IMR-90 (cell line): ENCODE measurements at regions not wholly inside any gene's neighbourhood (a gene's known extent, or its start where the extent isn't known, plus 50 kb on each side); places are given as distances from the start of the nearest gene placed in this dataset.

ENCODE experiments used
- ATAC-seq: fragments of 200-7000 bp; cut with Tn5 transposase; 2 replicates; pipeline ENCODE4 v1.9.1; 2020; ENCODE audit warnings: low read depth, mild to moderate bottlenecking, moderate library complexity
- BruUV-seq: library from RNA; stranded (reverse); fragments of 400-500 nt; replicated peaks from 2 replicates; lab custom pipeline; 2021; lab: Mats Ljungman, UMichigan
- CTCF ChIA-PET: fragments of 300-600 bp; formaldehyde crosslinking; extraction: SDS; loops from one replicate; lab custom pipeline; 2021; ENCODE audit warnings: antibody characterized with exemption; lab: Yijun Ruan, JAX
- POLR2A ChIA-PET: fragments of 300-600 bp; sonication (Branson Sonifier 250); formaldehyde crosslinking; loops from one replicate; lab custom pipeline; 2022; ENCODE audit warnings: antibody characterized with exemption; ENCODE audit not compliant: unreplicated experiment; lab: Charles Lee
- DNase-seq: peaks from one replicate; pipeline ENCODE4 v3.0.0; 2013
- H2AFZ ChIP-seq: replicated peaks from 2 replicates; pipeline ENCODE3; 2013; ENCODE audit warnings: low read length, mild to moderate bottlenecking; ENCODE audit not compliant: poor library complexity
- H2AK5ac ChIP-seq: 2 replicates; pipeline ENCODE4 v1.6.1; 2013; ENCODE audit warnings: low read depth, low read length, inconsistent platforms
- H2AK9ac ChIP-seq: replicated peaks from 2 replicates; pipeline ENCODE3; 2013; ENCODE audit warnings: mild to moderate bottlenecking, low read depth, low read length, moderate library complexity; ENCODE audit not compliant: poor library complexity
- H2BK120ac ChIP-seq: 2 replicates; pipeline ENCODE4 v1.6.1; 2013; ENCODE audit warnings: low read depth, low read length, inconsistent platforms
- H2BK15ac ChIP-seq: 3 replicates; pipeline ENCODE4 v1.6.1; 2013; ENCODE audit warnings: low read depth, low read length, inconsistent platforms
- H2BK20ac ChIP-seq: 2 replicates; pipeline ENCODE4 v1.6.1; 2013; ENCODE audit warnings: low read depth, mild to moderate bottlenecking, inconsistent platforms, low read length, moderate library complexity
- H2BK5ac ChIP-seq: 2 replicates; pipeline ENCODE4 v1.6.1; 2013; ENCODE audit warnings: mild to moderate bottlenecking, low read depth, low read length, inconsistent platforms; ENCODE audit not compliant: poor library complexity, severe bottlenecking
- H3K14ac ChIP-seq: replicated peaks from 2 replicates; pipeline ENCODE4 v1.6.1; 2013; ENCODE audit warnings: low read depth, low read length, inconsistent platforms
- H3K18ac ChIP-seq: 2 replicates; pipeline ENCODE4 v1.6.1; 2013; ENCODE audit warnings: low read depth, low read length, control low read depth
- H3K23ac ChIP-seq: 2 replicates; pipeline ENCODE4 v1.6.1; 2013; ENCODE audit warnings: low read depth, low read length, inconsistent platforms
- H3K27ac ChIP-seq: 2 replicates; pipeline ENCODE4 v1.5.1; 2013; ENCODE audit warnings: mild to moderate bottlenecking, control low read depth, low read length; ENCODE audit not compliant: insufficient read depth
- H3K27me3 ChIP-seq: 2 replicates; pipeline ENCODE4 v1.6.1; 2013; ENCODE audit warnings: low read length; ENCODE audit not compliant: control insufficient read depth, insufficient read depth
- H3K36me3 ChIP-seq: 2 replicates; pipeline ENCODE4 v1.6.1; 2013; ENCODE audit warnings: low read length, mixed read lengths; ENCODE audit not compliant: control insufficient read depth, insufficient read depth
- H3K4ac ChIP-seq: 2 replicates; pipeline ENCODE4 v1.6.1; 2013; ENCODE audit warnings: low read depth, low read length, inconsistent platforms
- H3K4me1 ChIP-seq: 2 replicates; pipeline ENCODE4 v1.6.1; 2013; ENCODE audit warnings: low read length, mixed read lengths; ENCODE audit not compliant: control insufficient read depth, insufficient read depth
- H3K4me2 ChIP-seq: 2 replicates; pipeline ENCODE4 v1.6.1; 2013; ENCODE audit warnings: low read depth, mild to moderate bottlenecking, control low read depth, low read length, moderate library complexity
- H3K4me3 ChIP-seq: 2 replicates; pipeline ENCODE4 v1.5.1; 2013; ENCODE audit warnings: low read depth, mild to moderate bottlenecking, control low read depth, low read length, moderate library complexity; ENCODE audit not compliant: insufficient read depth
- H3K56ac ChIP-seq: 2 replicates; pipeline ENCODE4 v1.6.1; 2013; ENCODE audit warnings: low read length, inconsistent platforms; ENCODE audit not compliant: insufficient read depth; ENCODE audit errors: extremely low read depth
- H3K79me1 ChIP-seq, 2 experiments: 2 replicates each; pipeline ENCODE4 v1.6.1; 2013; ENCODE audit warnings: low read length in 2 of 2, inconsistent platforms in 1 of 2, low read depth in 1 of 2
- H3K9ac ChIP-seq: 2 replicates; pipeline ENCODE4 v1.6.1; 2013; ENCODE audit warnings: low read depth, low read length, control low read depth
- H3K9me1 ChIP-seq: 2 replicates; pipeline ENCODE4 v1.6.1; 2013; ENCODE audit warnings: low read length, inconsistent platforms; ENCODE audit not compliant: insufficient read depth
- H3K9me3 ChIP-seq: 2 replicates; pipeline ENCODE4 v1.6.1; 2013; ENCODE audit warnings: low read length; ENCODE audit not compliant: control insufficient read depth, insufficient read depth
- H4K20me1 ChIP-seq: 2 replicates; pipeline ENCODE4 v1.6.1; 2013; ENCODE audit warnings: low read length, inconsistent platforms; ENCODE audit not compliant: insufficient read depth
- H4K5ac ChIP-seq: 2 replicates; pipeline ENCODE4 v1.6.1; 2013; ENCODE audit warnings: mild to moderate bottlenecking, low read depth, low read length, control low read depth
- H4K8ac ChIP-seq, 2 experiments: 2 replicates each; pipeline ENCODE4 v1.6.1; 2013; ENCODE audit warnings: low read depth in 2 of 2, low read length in 2 of 2, control low read depth in 1 of 2, inconsistent platforms in 1 of 2
- H4K91ac ChIP-seq: 2 replicates; pipeline ENCODE4 v1.6.1; 2013; ENCODE audit warnings: low read depth, low read length, inconsistent platforms; ENCODE audit not compliant: insufficient read depth
- BHLHE40 ChIP-seq: fragments of 150-350 bp; IDR thresholded peaks from 2 replicates; pipeline ENCODE4 v1.6.1; 2016; ENCODE audit warnings: mild to moderate bottlenecking, low read depth, low read length
- CEBPB ChIP-seq: IDR thresholded peaks from 2 replicates; pipeline ENCODE4 v1.6.1; 2012; ENCODE audit warnings: low read depth, low read length, improper control_type of control experiment
- CHD1 ChIP-seq: IDR thresholded peaks from 2 replicates; pipeline ENCODE4 v1.6.1; 2012; ENCODE audit warnings: low read depth, low read length, improper control_type of control experiment
- CTCF ChIP-seq: conservative IDR thresholded peaks from 2 replicates; pipeline ENCODE4 v1.5.1; 2012; ENCODE audit warnings: mild to moderate bottlenecking, low read depth, low read length, improper control_type of control experiment
- ELK1 ChIP-seq: fragments of 150-350 bp; IDR thresholded peaks from 2 replicates; pipeline ENCODE4 v1.6.1; 2016; ENCODE audit warnings: low read depth, mild to moderate bottlenecking, low read length, moderate library complexity, borderline replicate concordance
- FOS ChIP-seq: fragments of 150-350 bp; IDR thresholded peaks from 2 replicates; pipeline ENCODE4 v1.6.1; 2016; ENCODE audit warnings: low read depth, low read length
- MAFK ChIP-seq: IDR thresholded peaks from 2 replicates; pipeline ENCODE4 v1.6.1; 2012; ENCODE audit warnings: low read depth, low read length, improper control_type of control experiment
- MAZ ChIP-seq: IDR thresholded peaks from 2 replicates; pipeline ENCODE4 v1.6.1; 2012; ENCODE audit warnings: low read depth, mild to moderate bottlenecking, low read length, improper control_type of control experiment, moderate library complexity, borderline replicate concordance
- MXI1 ChIP-seq: IDR thresholded peaks from 2 replicates; pipeline ENCODE4 v1.6.1; 2012; ENCODE audit warnings: low read depth, mild to moderate bottlenecking, low read length, moderate library complexity, borderline replicate concordance
- NFE2L2 ChIP-seq: fragments of 150-350 bp; IDR thresholded peaks from 2 replicates; pipeline ENCODE4 v1.6.1; 2016; ENCODE audit warnings: low read depth, mild to moderate bottlenecking, low read length
- POLR2A ChIP-seq: IDR thresholded peaks from 2 replicates; pipeline ENCODE4 v1.6.1; 2012; ENCODE audit warnings: mild to moderate bottlenecking, low read depth, low read length
- RAD21 ChIP-seq: IDR thresholded peaks from 2 replicates; pipeline ENCODE4 v1.6.1; 2012; ENCODE audit warnings: low read length, improper control_type of control experiment
- RCOR1 ChIP-seq: IDR thresholded peaks from 2 replicates; pipeline ENCODE4 v1.6.1; 2012; ENCODE audit warnings: mild to moderate bottlenecking, low read length, improper control_type of control experiment; ENCODE audit not compliant: insufficient replicate concordance
- RFX5 ChIP-seq: IDR thresholded peaks from 2 replicates; pipeline ENCODE4 v1.8.0; 2012; ENCODE audit warnings: low read depth, mild to moderate bottlenecking, low read length, moderate library complexity
- SMC3 ChIP-seq: fragments of 150-350 bp; IDR thresholded peaks from 2 replicates; pipeline ENCODE4 v1.6.1; 2016; ENCODE audit warnings: low read depth, mild to moderate bottlenecking, antibody characterized with exemption, low read length, moderate library complexity
- USF2 ChIP-seq: fragments of 150-350 bp; IDR thresholded peaks from 2 replicates; pipeline ENCODE4 v1.6.1; 2017; ENCODE audit warnings: mild to moderate bottlenecking, antibody characterized with exemption, low read length, low read depth
- WGBS, 2 experiments: methylation state at CpG; one replicate each; pipeline versions ENCODE4 v1.1.5 to v1.1.7; 2013; ENCODE audit warnings: missing lambda C conversion rate in 2 of 2; ENCODE audit not compliant: insufficient read length in 1 of 2; ENCODE audit errors: extremely low coverage in 2 of 2; 5-methylcytosine and 5-hydroxymethylcytosine counted together
- dilution Hi-C: fragments of 300-500 bp; cut with HindIII; formaldehyde crosslinking; loops from one replicate; pipeline ENCODE4 v1.14.3; 2018; ENCODE audit warnings: low sequenced_read_pairs; ENCODE audit not compliant: unreplicated experiment
- in situ Hi-C: fragments of 300-500 bp; cut with MboI; formaldehyde crosslinking; loops from 3 replicates; pipeline ENCODE4 v1.14.3; 2019; ENCODE audit warnings: low sequenced_read_pairs, inconsistent platforms, mixed read lengths
- intact Hi-C: fragments of 100-400 bp; cut with micrococcal nuclease; formaldehyde crosslinking; loops from 2 replicates; pipeline ENCODE4 v1.10.0; 2022

GRCh38 chr16:76801357-76801756, 389.6 kb upstream of the MON1B start:
- Histone ChIP-seq H2BK5ac (no peak overlapping the region), H3K4me3 (no peak overlapping the region), H2BK120ac (no peak overlapping the region), H3K9ac (no peak overlapping the region), H3K18ac (no peak overlapping the region), H3K27ac (no peak overlapping the region), H4K5ac (no peak overlapping the region), H3K56ac (no peak overlapping the region), H3K9me3 (peaks cover 4% of the 10 kb centered on the region; the same call in 1 of the 2 replicates), H2AK5ac (no peak overlapping the region), H3K9me1 (no peaks in the 10 kb centered on the region), H3K79me1 (no peaks in the 10 kb centered on the region), H2BK15ac (no peak overlapping the region), H4K20me1 (no peaks in the 10 kb centered on the region), H3K14ac (no peak overlapping the region), H3K36me3 (no peaks in the 10 kb centered on the region), H3K23ac (no peak overlapping the region), H3K4ac (no peak overlapping the region), H2BK20ac (no peak overlapping the region), H3K4me1 (no peaks in the 10 kb centered on the region), H4K8ac (no peak overlapping the region), H4K91ac (no peak overlapping the region), H2AK9ac (no peak overlapping the region), H3K27me3 (no peaks in the 10 kb centered on the region), H2AFZ (no peak overlapping the region), H3K4me2 (no peak overlapping the region)
- in situ Hi-C loops (no loop called here), dilution Hi-C loops (no loop called here), intact Hi-C loops (no loop called here)
- BruUV-seq = no TSS peak
- TF ChIP-seq POLR2A = no peak
- TF ChIP-seq MAFK = no peak
- no peak for TF ChIP-seq NFE2L2
- TF ChIP-seq MAZ = no peak
- TF ChIP-seq FOS = no peak
- no peak for TF ChIP-seq MXI1
- TF ChIP-seq RFX5 = no peak
- no peak for TF ChIP-seq BHLHE40
- no peak for TF ChIP-seq USF2
- TF ChIP-seq RCOR1 = no peak
- no peak for TF ChIP-seq CTCF
- TF ChIP-seq ELK1 = no peak
- TF ChIP-seq CHD1 = no peak
- TF ChIP-seq CEBPB = no peak
- no peak for TF ChIP-seq SMC3
- no peak for TF ChIP-seq RAD21
- ATAC-seq (no peak), DNase-seq (no peak)
- no CpG with 5 or more reads among the region's 4 CpGs for WGBS, 2 experiments
- ChIA-PET CTCF (no interaction called here), POLR2A (no interaction called here)
